ENCODE measurements at regions not wholly inside any gene's neighbourhood (a gene's known extent, or its start where the extent isn't known, plus 50 kb on each side); places are given as distances from the start of the nearest gene placed in this dataset.
A peak's percentile ranks its signal among the peaks of the same experiment; 100 is the strongest.
"Not testable (repeated sequence)": the region's sequence is repeated elsewhere in the genome, so short reads cannot be mapped to it uniquely, and the experiment has no call there.

DNA sequence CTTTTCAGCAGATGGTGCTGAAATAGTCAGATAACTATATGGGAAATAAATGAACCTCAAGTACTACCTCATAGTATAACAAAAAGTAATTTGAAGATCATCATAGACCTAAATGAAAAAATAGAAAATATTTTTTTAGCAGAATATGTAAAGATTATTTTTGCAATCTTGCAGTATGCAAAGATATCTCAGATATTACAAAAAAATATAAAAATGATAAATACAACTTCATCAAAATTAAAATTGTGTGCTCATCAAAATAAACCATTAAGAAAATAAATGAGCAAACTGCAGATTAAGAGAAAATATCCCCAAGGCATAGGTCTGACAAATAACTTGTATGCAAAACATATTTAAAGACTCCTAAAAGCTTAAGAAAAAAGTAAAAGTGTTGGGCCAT lies 83.4 kb upstream of the KCND2 start:
- Histone ChIP-seq H3K27ac (no peak overlapping the region), H3K4me3 (no peak overlapping the region), H3K4me1 (replicated peaks in 1 of 2) (no peaks in the 10 kb centered on the region)
- no peak for ATAC-seq (replicated peaks in 6 of 8)
- in situ Hi-C loops (cut with MboI; ENCODE audit: low pct_unique_long_range_greater_than_20kb in 2 of 9, low sequenced_read_pairs in 9 of 9, unreplicated experiment in 9 of 9) = no loop called here

DNA sequence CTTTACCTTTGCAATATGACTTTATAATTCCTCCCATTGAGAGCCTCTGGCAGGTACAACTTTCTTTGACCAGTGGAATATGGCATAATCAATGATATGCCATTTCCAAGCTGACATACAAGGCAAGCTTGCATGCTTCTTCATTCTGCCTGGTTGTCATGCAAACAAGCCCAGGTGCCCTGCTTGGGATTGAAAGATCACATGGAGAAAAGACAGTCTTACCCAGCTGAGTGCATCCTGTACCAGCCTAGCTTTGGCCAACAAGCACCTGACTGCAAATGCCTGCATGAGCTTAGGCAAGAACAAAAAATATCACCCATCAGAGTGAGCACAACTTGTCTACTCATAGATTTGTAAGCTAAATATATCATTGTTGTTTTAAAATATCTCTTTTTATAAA lies 82.9 kb upstream of the KCND2 start:
- H3K4me3 ChIP-seq = no peak overlapping the region
- no peaks in the 10 kb centered on the region for H3K4me1 ChIP-seq (replicated peaks in 1 of 2)
- H3K27ac ChIP-seq = no peak overlapping the region
- in situ Hi-C loops (cut with MboI; ENCODE audit: low pct_unique_long_range_greater_than_20kb in 2 of 9, low sequenced_read_pairs in 9 of 9, unreplicated experiment in 9 of 9) = no loop called here
- ATAC-seq (replicated peaks in 6 of 8) = no peak

DNA sequence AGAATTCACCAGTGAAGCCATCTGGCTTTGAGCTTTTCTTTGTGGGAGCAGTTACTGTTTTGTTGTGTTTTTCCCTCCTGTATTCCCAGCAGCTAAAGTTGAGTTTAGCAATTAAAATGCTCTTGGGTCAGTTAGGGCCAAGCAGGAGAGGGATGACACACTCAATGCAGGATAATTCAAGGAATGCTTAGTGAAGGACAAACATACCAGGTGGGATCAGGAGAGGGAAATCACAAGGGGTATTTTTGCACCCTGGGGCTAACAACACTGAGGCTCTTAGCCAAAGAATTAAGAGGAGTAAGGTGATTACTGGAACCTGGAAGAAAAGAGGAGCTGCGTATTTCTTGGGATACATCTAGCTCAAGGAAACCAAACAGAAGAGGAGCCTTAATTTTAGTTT lies 82.4 kb upstream of the KCND2 start:
- ATAC-seq (replicated peaks in 6 of 8) = no peak
- in situ Hi-C loops (cut with MboI; ENCODE audit: low pct_unique_long_range_greater_than_20kb in 2 of 9, low sequenced_read_pairs in 9 of 9, unreplicated experiment in 9 of 9) = no loop called here
- Histone ChIP-seq H3K27ac (no peak overlapping the region), H3K4me1 (replicated peaks in 1 of 2) (no peaks in the 10 kb centered on the region), H3K4me3 (no peak overlapping the region)
- 0 to 100% (median 58%) methylated on average over 1 of the region's 1 CpG; no CpG with 5 or more reads in 4 of the 10 experiments for WGBS, 10 experiments

DNA sequence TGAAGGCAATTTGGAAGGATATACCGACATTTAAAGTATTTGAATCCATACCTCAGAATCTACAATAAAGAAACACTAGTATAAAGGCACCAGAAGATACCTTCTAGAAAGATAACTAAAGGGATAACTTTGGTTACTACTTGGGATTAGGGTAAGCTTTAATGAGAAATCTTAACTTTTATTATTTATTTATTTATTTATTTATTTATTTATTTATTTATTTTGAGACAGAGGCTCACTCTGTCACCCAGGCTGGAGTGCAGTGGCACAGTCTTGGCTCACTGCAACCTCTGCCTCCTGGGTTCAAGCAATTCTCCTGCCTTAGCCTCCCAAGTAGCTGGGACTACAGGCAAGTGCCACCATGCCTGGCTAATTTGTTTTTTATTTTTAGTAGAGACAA lies 81.6 kb upstream of the KCND2 start:
- WGBS, 10 experiments = 13 to 100% (median 75%) methylated on average over 1 of the region's 1 CpG; no CpG with 5 or more reads in 1 of the 10 experiments
- H3K4me1 ChIP-seq (replicated peaks in 1 of 2); H3K4me3 ChIP-seq; ATAC-seq (replicated peaks in 6 of 8); H3K27ac ChIP-seq; in situ Hi-C loops (cut with MboI; ENCODE audit: low pct_unique_long_range_greater_than_20kb in 2 of 9, low sequenced_read_pairs in 9 of 9, unreplicated experiment in 9 of 9): not testable (repeated sequence)

DNA sequence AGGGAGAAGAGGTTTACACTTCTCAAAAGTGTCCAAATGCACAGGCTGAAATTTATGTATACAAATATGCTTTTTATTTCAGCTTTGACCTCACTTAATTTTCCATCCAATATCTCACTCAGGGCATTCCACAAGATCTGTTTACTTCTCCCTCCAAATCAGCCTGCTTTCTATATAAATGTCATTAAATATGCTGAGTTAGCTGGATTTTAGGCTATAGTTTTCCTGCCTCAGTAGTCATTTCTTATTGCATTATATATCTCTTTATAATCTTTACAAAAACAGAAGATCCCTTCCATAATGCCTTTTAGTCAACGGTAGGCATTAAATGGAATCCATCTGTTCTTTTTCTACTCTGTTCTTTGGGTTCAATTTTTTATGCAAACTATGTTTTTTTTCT lies 71.7 kb upstream of the KCND2 start:
- 0 to 100% (median 89%) methylated on average over 1 of the region's 1 CpG; no CpG with 5 or more reads in 1 of the 10 experiments for WGBS, 10 experiments
- H3K27ac ChIP-seq = no peak overlapping the region
- H3K4me3 ChIP-seq = no peak overlapping the region
- no peak for ATAC-seq (replicated peaks in 6 of 8)
- peaks cover 0 to 10% of the 10 kb centered on the region in 2 donors for H3K4me1 ChIP-seq (replicated peaks in 1 of 2)
- in situ Hi-C loops (cut with MboI; ENCODE audit: low pct_unique_long_range_greater_than_20kb in 2 of 9, low sequenced_read_pairs in 9 of 9, unreplicated experiment in 9 of 9) = no loop called here

DNA sequence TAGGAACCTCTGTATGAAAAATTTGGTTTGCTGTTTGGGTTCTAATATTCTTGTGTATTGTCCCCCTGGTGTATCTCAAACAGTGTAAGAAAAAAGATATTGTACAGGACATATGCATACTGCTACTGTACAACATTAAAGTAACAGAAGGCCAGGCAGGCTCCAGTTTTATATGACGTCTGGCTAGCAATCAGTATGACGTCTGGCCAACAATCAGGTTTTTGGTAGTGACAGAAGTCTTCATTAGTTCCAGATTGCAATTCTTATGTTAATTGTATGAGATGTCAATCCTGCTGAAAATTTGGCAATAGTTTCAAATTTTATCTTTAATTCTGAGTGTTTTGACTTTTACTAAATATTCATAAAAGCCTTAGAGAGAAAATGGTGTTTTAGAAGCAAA lies 67.9 kb upstream of the KCND2 start:
- ATAC-seq (replicated peaks in 6 of 8) = no peak
- in situ Hi-C loops (cut with MboI; ENCODE audit: low pct_unique_long_range_greater_than_20kb in 2 of 9, low sequenced_read_pairs in 9 of 9, unreplicated experiment in 9 of 9) = no loop called here
- H3K4me3 ChIP-seq = no peak overlapping the region
- no peak overlapping the region for H3K27ac ChIP-seq
- WGBS, 10 experiments = 17 to 93% (median 60%) methylated on average over 1 to 2 of the region's 2 CpGs; no CpG with 5 or more reads in 1 of the 10 experiments
- peaks cover 0 to 10% of the 10 kb centered on the region in 2 donors for H3K4me1 ChIP-seq (replicated peaks in 1 of 2)

DNA sequence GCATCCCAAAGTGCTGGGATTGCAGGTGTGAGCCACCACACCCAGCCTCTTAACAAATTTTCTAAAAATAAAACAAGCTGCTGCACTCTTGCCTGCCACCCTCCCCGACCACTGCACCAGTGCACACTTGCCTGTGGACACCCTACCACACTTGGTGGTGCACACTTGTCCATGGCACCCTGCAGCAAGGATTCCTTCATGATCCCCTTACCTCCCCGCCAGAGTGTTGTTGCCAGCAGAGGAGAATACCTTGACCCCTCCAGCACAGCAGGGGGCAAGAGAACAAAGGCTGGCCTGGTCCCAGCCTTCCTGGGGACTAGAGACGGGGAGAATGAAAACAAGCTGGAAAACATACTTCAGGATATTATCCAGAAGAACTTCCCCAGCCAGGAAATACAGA lies 65.9 kb upstream of the KCND2 start:
- 0 to 100% (median 83%) methylated on average over 1 to 3 of the region's 3 CpGs; no CpG with 5 or more reads in 3 of the 10 experiments for WGBS, 10 experiments
- no peak overlapping the region for H3K27ac ChIP-seq
- no peak for ATAC-seq (replicated peaks in 6 of 8)
- in situ Hi-C loops (cut with MboI; ENCODE audit: low pct_unique_long_range_greater_than_20kb in 2 of 9, low sequenced_read_pairs in 9 of 9, unreplicated experiment in 9 of 9) = no loop called here
- H3K4me3 ChIP-seq = no peak overlapping the region
- peaks cover 0 to 10% of the 10 kb centered on the region in 2 donors for H3K4me1 ChIP-seq (replicated peaks in 1 of 2)

DNA sequence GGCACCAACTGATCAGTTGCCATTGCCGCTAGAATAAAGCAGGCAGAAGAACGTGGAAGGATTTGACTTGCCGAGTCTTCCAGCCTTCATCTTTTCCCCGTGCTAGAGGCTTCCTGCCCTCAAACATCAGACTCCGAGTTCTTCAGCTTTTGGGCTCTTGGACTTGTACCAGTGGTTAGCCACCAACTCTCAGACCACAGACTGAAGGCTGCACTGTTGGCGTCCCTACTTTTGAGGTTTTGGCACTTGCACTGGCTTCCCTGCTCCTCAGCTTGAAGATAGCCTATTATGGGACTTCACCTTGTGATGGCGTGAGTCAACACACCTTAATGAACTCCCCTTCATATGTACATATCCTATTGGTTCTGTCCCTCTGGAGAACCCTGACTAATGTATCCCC lies 57.3 kb upstream of the KCND2 start:
- no peak for ATAC-seq (replicated peaks in 6 of 8)
- Histone ChIP-seq H3K27ac (no peak overlapping the region), H3K4me1 (replicated peaks in 1 of 2) (no peaks in the 10 kb centered on the region), H3K4me3 (no peak overlapping the region)
- 11 to 98% (median 89%) methylated on average over 3 to 7 of the region's 7 CpGs; no CpG with 5 or more reads in 3 of the 10 experiments for WGBS, 10 experiments
- in situ Hi-C loops (cut with MboI; ENCODE audit: low pct_unique_long_range_greater_than_20kb in 2 of 9, low sequenced_read_pairs in 9 of 9, unreplicated experiment in 9 of 9) = no loop called here

DNA sequence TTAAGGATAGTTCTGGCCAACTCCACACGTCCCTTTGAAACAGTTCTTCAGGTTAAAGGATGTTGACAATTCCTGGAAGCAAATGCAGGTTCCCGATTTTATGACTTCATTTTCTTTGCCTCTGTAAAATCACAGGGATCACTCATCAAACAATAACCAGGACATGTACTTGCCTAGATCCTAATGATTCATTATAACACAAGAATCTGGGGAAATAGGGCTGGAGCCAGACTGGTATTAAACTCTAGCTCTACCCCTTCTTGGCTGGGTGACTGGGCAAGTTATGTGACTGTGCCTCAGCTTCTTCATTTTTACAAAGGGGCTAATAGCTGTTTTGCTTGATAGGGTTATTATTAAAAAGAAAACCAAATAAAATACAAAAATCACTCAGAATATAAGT lies 56.0 kb upstream of the KCND2 start:
- Histone ChIP-seq H3K27ac (no peak overlapping the region), H3K4me1 (replicated peaks in 1 of 2) (no peaks in the 10 kb centered on the region), H3K4me3 (no peak overlapping the region)
- ATAC-seq (replicated peaks in 6 of 8) = no peak
- in situ Hi-C loops (cut with MboI; ENCODE audit: low pct_unique_long_range_greater_than_20kb in 2 of 9, low sequenced_read_pairs in 9 of 9, unreplicated experiment in 9 of 9) = no loop called here
- 0 to 100% (median 56%) methylated on average over 1 to 2 of the region's 2 CpGs; no CpG with 5 or more reads in 2 of the 10 experiments for WGBS, 10 experiments

DNA sequence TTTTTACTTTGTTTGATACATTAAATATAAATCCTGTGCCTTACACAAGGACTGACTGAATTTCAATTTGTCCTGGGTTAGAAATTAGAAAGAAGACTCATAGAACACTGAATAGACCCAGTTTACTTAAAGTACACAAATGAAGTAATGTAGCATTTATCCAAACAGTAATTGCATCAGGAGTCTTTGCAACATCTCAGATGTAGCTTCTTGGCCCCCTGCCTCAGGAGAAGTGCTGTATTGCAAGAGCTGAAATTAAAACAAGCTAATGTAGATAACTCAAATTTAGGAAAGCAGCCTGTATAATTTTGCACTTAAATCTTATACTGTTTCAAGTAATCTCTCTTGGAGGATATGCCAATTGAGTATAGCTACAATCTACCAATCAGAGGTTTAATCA lies 54.3 kb upstream of the KCND2 start:
- Histone ChIP-seq H3K27ac (no peak overlapping the region), H3K4me3 (no peak overlapping the region), H3K4me1 (replicated peaks in 1 of 2) (no peaks in the 10 kb centered on the region)
- peak in 1 of 8 experiments; percentile 19 for ATAC-seq (replicated peaks in 6 of 8)
- in situ Hi-C loops (cut with MboI; ENCODE audit: low pct_unique_long_range_greater_than_20kb in 2 of 9, low sequenced_read_pairs in 9 of 9, unreplicated experiment in 9 of 9) = no loop called here

DNA sequence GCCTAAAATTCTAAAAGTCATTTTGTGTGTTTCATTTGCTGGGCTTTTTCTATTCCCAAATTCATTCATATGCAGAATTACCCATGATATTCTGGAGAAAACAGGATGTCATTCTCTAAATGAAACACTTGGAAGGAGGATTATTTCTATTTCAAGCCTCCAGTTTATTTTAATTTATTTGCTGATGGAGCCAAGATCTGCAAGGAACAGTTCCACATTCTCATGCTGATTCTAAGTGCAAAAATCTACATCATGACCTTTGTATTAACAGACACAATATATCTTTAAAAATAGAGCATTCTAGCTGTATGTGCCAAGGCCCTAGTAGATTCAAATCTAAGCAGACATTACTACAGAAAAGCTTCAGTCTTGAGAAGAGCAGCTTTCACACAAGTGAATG lies 51.3 kb upstream of the KCND2 start:
- Histone ChIP-seq H3K4me3 (no peak overlapping the region), H3K27ac (no peak overlapping the region), H3K4me1 (replicated peaks in 1 of 2) (no peaks in the 10 kb centered on the region)
- in situ Hi-C loops (cut with MboI; ENCODE audit: low pct_unique_long_range_greater_than_20kb in 2 of 9, low sequenced_read_pairs in 9 of 9, unreplicated experiment in 9 of 9) = no loop called here
- ATAC-seq (replicated peaks in 6 of 8) = no peak
